Activated T-cell treated with anti-CD3 and anti-CD28 coated beads, Interleukin-2, amount 50 U/mL, for 72 hours (primary cell): ENCODE measurements at regions not wholly inside any gene's neighbourhood (a gene's known extent, or its start where the extent isn't known, plus 50 kb on each side); places are given as distances from the start of the nearest gene placed in this dataset.

Source experiments
- ATAC-seq, 2 donors: fragments of 150-1000 bp; cut with Tn5 transposase; replicated peaks in 1 of 2; 2 replicates each; pipeline ENCODE4 v1.10.0; 2021; ENCODE audit warnings: moderate library complexity in 2 of 2, mild to moderate bottlenecking in 1 of 2
- DNase-seq, 2 donors: peaks; one replicate each; pipeline ENCODE4 v3.0.0; 2021 to 2022; ENCODE audit warnings: mixed read lengths in 1 of 2
- H3K27ac Mint-ChIP-seq: one replicate; pipeline ENCODE4 v1.8.0; 2022; ENCODE audit warnings: mild to moderate bottlenecking, moderate library complexity, mixed read lengths
- H3K27me3 Mint-ChIP-seq: one replicate; pipeline ENCODE4 v1.8.0; 2022; ENCODE audit warnings: low read depth, mixed read lengths
- H3K36me3 Mint-ChIP-seq, 2 donors: one replicate each; pipeline ENCODE4 v1.8.0; 2022; ENCODE audit warnings: mixed read lengths in 2 of 2, mild to moderate bottlenecking in 1 of 2; ENCODE audit not compliant: insufficient read depth in 2 of 2
- H3K4me1 Mint-ChIP-seq: one replicate; pipeline ENCODE4 v1.8.0; 2022; ENCODE audit warnings: low read depth, mixed read lengths
- H3K4me3 Mint-ChIP-seq, 2 donors: one replicate each; pipeline ENCODE4 v1.8.0; 2022; ENCODE audit warnings: mild to moderate bottlenecking in 2 of 2, mixed read lengths in 2 of 2, moderate library complexity in 2 of 2
- H3K9me3 Mint-ChIP-seq, 2 donors: one replicate each; pipeline ENCODE4 v1.8.0; 2022; ENCODE audit warnings: mixed read lengths in 2 of 2

DNA sequence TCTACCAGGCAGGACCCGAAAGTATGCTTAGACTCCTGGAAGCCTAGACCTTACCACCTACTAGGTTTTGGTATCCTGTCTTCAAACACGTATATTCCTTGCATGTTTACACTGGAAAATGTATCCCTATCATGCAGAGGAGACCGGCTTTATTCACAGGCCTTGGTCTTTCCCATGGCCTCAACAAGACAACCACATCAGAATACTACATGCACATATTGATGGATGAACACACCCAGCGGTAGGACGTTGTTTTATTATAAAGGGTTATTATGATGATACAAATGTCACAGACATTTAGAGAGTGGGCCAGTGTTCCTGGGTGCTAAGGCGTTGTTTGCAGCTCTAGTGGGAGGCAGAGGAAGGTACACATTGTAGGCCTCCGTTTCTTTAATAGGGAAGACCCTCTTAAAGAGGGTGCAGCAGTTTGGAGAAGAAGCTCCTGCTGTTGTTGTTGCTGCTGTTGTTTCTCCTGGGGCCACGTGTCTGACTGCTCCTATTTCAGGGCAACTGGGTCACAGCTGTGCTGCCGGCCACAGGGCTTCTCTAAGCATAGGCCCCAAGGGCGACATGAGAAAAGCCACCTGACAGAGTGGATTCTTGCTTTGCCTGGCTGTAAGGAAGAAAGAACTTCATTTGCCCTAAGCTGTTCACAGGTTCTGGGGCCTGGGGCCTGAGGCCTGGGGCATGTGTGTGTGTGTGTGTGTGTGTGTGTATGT, 98.3 kb upstream of the SASH1 start:
- H3K4me3 Mint-ChIP-seq = no peak overlapping the region
- H3K27ac Mint-ChIP-seq = no peak overlapping the region
- no peak for DNase-seq
- H3K9me3 Mint-ChIP-seq = no peaks in the 10 kb centered on the region
- no peak for ATAC-seq
- peaks cover 46% of the 10 kb centered on the region for H3K27me3 Mint-ChIP-seq
- H3K36me3 Mint-ChIP-seq = no peaks in the 10 kb centered on the region
- no peaks in the 10 kb centered on the region for H3K4me1 Mint-ChIP-seq

DNA sequence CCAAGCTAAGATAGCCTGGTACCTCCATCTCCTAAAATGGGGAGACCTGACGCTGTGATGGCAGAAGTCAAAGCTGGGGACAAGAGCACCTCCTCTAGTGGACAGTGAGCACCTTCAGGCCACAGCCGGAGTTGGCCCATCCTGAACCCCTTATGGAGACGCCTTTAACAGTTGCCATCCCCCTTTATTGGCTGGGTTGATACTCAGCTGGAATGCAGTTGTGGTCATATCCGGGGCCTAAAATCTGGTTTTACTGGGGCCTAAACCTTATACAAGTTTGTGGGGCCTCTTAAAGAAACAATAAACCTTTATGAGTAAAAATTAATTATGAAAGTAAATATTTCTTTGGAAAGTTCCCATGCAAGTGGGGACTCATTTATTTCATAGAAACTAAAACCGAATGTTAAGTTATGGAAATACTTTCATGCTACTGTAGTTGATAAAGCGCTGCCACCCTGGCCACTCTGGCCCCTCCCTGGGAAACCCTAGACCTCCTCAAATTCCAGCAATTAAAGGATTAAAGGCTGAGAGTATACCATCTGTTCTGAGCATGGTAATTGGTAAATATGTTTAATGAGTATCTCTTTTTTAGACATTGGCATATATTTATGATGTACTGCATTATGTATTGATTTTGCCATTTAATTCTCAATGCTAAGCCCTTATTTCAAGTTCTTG, 95.1 kb upstream of the SASH1 start:
- no peak overlapping the region for H3K27ac Mint-ChIP-seq
- no peaks in the 10 kb centered on the region for H3K9me3 Mint-ChIP-seq
- DNase-seq (no peak), ATAC-seq (no peak)
- H3K4me3 Mint-ChIP-seq = no peak overlapping the region
- H3K36me3 Mint-ChIP-seq = no peaks in the 10 kb centered on the region
- H3K27me3 Mint-ChIP-seq = peaks cover 34% of the 10 kb centered on the region
- no peaks in the 10 kb centered on the region for H3K4me1 Mint-ChIP-seq

DNA sequence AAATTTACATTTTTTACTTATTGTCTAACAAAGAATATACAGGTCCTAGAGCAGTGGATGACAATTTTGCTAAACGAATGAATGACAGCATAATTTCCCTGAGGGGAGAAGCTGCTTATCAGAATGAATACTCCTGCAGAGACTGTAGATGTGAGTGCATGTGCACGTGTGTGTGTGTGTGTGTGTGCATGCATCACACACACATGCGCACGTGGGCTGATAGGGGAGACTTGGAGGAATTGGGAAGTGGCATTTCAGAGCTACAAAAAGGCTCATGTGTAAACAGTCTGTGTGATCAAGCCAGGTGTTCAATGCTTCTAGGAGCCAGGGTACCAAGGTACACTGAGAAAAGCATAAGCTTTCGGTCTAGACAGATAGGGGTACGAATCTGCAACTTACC, 93.5 kb upstream of the SASH1 start:
- Mint-ChIP-seq H3K4me1 (no peaks in the 10 kb centered on the region), H3K27me3 (peaks cover 34% of the 10 kb centered on the region), H3K36me3 (no peaks in the 10 kb centered on the region), H3K4me3 (no peak overlapping the region), H3K9me3 (no peaks in the 10 kb centered on the region), H3K27ac (no peak overlapping the region)
- DNase-seq (no peak), ATAC-seq (no peak)

DNA sequence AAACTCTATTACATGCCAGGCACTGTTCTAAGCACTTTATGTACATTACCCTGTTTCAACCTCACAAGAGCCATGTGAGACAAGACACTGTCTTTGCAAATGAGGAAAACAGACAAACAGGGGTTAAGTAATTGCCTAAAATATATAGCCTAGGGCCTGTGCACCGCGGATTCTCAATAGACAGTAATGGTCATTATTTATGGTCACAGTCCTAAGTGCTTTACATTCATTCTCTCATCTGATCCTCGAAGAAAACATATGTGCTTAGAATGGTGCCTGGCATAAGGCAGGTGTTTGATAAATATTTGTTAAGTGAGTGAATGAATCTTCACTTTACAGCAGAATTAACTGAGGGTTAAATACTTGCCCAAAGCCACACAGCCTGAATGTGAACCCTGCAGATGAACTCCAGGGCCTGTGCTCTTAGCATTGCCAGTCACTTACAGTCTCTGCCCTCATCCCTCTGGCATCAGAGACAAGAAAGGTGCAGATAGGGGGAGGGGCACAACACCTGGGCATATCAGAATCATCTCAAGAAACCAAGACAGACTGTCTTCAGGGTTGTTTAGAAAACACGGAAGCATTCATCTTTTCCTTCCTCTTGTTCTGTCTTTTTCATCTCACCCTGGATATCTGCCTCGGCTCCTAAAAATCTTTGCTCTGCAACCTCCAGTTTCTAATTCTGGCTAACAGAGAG, 92.8 kb upstream of the SASH1 start:
- DNase-seq (no peak), ATAC-seq (no peak)
- Mint-ChIP-seq H3K4me1 (no peaks in the 10 kb centered on the region), H3K4me3 (no peak overlapping the region), H3K36me3 (no peaks in the 10 kb centered on the region), H3K9me3 (no peaks in the 10 kb centered on the region), H3K27me3 (peaks cover 34% of the 10 kb centered on the region), H3K27ac (no peak overlapping the region)

DNA sequence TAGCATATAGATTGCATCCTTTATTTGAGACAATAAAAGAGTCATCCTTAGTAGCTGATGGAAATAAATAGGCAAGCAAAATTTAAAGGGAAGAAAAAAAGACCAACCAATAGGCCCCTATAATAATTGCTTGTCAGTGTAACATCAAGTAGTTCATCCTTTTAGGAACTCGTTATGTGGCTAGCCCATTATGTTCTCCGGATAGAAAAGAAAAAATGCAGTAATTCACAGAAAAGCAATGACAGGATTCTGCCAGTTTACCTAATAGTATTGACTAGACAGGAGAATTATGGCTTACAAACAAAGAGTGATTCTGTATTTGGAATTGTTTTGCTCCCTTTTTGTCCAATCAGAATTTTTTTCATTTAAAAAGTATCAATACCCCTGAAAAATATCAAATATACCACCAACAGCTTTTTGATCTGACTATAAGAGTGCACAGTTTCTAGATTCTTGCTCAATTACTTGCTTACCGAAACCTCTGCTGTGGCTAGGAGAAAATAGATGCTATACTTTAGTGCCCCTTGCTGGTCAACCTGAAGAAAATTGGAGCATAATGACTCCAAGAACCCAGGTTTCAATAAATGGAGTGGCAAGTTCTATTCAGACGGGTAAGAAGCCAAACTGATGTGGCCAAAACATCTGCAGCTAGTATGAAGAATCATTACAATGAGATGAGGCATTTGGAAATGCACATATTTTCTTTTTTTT, 91.5 kb upstream of the SASH1 start:
- H3K4me1 Mint-ChIP-seq = no peaks in the 10 kb centered on the region
- DNase-seq (peak in 1 of 2 donors; percentile 1), ATAC-seq (no peak)
- no peaks in the 10 kb centered on the region for H3K9me3 Mint-ChIP-seq
- H3K36me3 Mint-ChIP-seq = no peaks in the 10 kb centered on the region
- H3K4me3 Mint-ChIP-seq = no peak overlapping the region
- H3K27ac Mint-ChIP-seq = no peak overlapping the region
- peaks cover 25% of the 10 kb centered on the region for H3K27me3 Mint-ChIP-seq

DNA sequence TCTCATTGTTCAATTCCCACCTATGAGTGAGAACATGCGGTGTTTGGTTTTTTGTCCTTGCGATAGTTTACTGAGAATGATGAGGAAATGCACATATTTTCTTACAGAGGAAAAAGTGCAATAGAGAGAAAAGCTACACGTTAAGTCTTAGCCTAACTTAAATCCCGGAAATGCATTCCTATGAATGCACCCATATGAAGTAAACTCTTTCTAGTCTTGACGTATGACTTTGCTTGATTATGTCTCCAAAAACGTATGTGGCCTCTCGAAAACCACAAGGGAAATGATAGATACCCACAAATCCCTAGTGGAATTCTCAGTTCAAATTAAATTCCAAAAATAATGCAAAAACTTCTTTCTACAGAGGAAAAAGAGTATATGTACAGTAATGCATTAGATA, 90.7 kb upstream of the SASH1 start:
- ATAC-seq (no peak), DNase-seq (no peak)
- no peaks in the 10 kb centered on the region for H3K4me1 Mint-ChIP-seq
- H3K9me3 Mint-ChIP-seq = no peaks in the 10 kb centered on the region
- H3K4me3 Mint-ChIP-seq = no peak overlapping the region
- peaks cover 17% of the 10 kb centered on the region for H3K27me3 Mint-ChIP-seq
- no peaks in the 10 kb centered on the region for H3K36me3 Mint-ChIP-seq
- H3K27ac Mint-ChIP-seq = no peak overlapping the region

DNA sequence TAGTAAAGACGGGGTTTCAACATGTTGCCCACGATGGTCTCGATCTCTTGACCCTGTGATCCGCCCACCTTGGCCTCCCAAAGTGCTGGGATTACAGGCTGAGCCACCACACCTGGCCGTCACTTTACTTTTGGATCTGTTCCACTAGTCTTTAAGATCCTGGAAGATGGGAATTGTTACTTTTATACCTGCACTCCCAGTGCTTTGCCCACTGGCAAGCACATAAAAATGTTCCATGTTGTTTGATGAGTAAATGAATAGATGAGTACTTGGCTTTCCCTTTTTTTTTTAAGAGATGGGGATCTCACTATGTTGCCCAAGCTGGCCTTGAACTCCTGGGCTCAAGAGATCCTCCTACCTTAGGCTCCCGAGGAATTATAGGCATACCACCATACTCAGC, 84.8 kb upstream of the SASH1 start:
- no peaks in the 10 kb centered on the region for H3K9me3 Mint-ChIP-seq
- ATAC-seq (no peak), DNase-seq (no peak)
- no peaks in the 10 kb centered on the region for H3K36me3 Mint-ChIP-seq
- H3K27me3 Mint-ChIP-seq = peaks cover 18% of the 10 kb centered on the region
- H3K4me3 Mint-ChIP-seq = no peak overlapping the region
- no peaks in the 10 kb centered on the region for H3K4me1 Mint-ChIP-seq
- no peak overlapping the region for H3K27ac Mint-ChIP-seq

DNA sequence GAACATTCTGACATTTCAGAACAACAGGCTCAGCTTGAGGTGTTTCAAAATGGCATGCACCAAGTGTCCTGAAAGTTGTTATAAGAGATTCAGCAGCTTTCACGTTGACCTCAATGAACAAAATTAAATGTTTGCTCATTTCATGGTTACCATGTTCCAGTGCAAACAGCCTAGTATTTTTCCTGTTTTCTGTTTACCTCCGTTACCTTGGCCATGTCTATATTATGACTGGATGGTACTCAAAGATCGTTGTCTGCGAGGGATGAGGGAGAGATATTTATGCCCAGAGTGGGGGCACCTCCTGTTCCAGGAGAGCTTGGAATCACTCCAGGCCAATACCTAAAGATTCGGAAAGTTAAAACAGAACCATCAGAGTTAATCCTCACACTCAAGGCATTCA, 83.8 kb upstream of the SASH1 start:
- Mint-ChIP-seq H3K27me3 (peaks cover 21% of the 10 kb centered on the region), H3K27ac (no peak overlapping the region), H3K4me1 (no peaks in the 10 kb centered on the region), H3K4me3 (no peak overlapping the region), H3K9me3 (no peaks in the 10 kb centered on the region), H3K36me3 (no peaks in the 10 kb centered on the region)
- no peak for ATAC-seq
- DNase-seq = no peak

DNA sequence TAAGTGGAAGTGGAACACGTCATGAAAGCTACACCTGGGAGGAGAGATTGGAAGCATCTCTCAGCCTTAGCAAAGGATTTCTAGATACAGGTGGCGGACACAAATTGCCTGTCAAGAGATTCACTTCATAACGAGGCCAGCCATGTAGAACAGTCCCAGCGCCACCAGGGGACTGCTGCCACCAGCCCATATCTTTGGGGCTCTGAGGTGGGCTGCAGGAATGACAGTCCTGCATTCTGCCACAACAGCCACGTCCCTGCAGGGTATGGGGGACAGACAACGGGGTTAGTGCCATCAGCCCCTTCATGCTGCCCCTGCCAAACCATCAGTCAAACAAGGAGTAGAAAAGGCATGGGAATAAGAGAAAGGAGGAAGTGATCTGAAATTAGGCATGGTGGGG, 81.2 kb upstream of the SASH1 start:
- ATAC-seq (no peak), DNase-seq (no peak)
- Mint-ChIP-seq H3K4me1 (no peaks in the 10 kb centered on the region), H3K4me3 (no peak overlapping the region), H3K36me3 (no peaks in the 10 kb centered on the region), H3K27me3 (peaks cover 21% of the 10 kb centered on the region), H3K27ac (no peak overlapping the region), H3K9me3 (no peaks in the 10 kb centered on the region)

DNA sequence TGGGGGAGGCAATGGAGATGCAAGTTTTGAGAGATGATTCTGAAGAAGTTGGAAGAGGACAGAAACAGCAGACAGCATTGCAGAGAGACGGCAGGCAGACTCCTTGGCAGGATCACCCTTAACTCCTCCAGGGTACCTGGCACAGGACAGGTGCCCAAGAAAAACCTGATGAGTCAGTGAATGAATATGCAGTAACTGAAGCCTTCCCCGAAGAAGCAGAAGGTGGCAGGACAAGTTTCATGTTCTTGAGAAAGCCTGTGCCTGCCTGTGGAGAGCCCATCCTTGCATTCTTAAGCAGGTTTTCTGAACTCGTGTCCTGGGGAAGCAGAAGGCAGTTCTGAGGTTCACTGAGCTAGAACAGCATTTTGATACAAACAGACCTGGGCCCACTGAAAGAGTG, 79.6 kb upstream of the SASH1 start:
- H3K27ac Mint-ChIP-seq = no peak overlapping the region
- no peak for DNase-seq
- H3K4me3 Mint-ChIP-seq = no peak overlapping the region
- no peak for ATAC-seq
- H3K9me3 Mint-ChIP-seq = no peaks in the 10 kb centered on the region
- H3K36me3 Mint-ChIP-seq = no peaks in the 10 kb centered on the region
- no peaks in the 10 kb centered on the region for H3K4me1 Mint-ChIP-seq
- peaks cover 21% of the 10 kb centered on the region for H3K27me3 Mint-ChIP-seq

DNA sequence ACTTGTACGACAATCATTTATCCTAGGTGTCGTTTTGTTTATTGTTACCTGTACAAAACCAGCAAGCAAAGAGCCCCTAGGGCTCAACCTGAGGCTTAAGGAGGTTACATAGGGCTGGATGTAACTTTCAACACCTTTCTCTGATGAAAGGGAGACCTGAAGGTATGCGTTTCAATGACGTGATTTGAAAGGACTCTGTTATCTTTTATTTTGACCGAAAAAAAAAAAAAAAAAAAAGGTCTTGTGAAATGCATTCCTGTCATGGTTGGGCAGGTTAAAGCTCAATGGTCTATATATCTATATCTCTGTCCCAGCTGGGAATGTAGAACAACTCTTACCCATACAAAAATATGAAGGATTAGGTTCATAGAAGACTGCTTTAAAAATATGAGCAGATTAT, 78.7 kb upstream of the SASH1 start:
- no peaks in the 10 kb centered on the region for H3K36me3 Mint-ChIP-seq
- no peak for DNase-seq
- H3K4me3 Mint-ChIP-seq = no peak overlapping the region
- ATAC-seq = no peak
- no peaks in the 10 kb centered on the region for H3K9me3 Mint-ChIP-seq
- peaks cover 21% of the 10 kb centered on the region for H3K27me3 Mint-ChIP-seq
- no peak overlapping the region for H3K27ac Mint-ChIP-seq
- H3K4me1 Mint-ChIP-seq = no peaks in the 10 kb centered on the region

DNA sequence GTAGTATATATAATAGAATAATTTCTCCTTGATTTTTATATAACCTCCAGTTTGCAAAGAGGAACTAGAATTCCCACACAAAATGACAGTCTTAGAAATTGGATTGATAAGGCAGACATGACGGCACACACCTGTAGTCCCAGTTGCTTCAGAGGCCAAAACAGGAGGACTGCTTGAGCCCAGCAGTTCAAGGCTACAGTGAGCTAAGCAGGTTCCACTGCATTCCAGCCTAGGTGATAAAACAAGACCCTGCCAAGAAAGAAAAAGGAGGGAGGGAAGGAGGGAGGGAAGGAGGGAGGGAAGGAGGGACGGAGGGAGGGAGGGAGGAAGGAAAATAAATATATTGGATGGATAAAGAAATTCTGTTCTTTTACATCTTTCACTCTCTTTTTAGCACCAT, 77.6 kb upstream of the SASH1 start:
- Mint-ChIP-seq H3K4me3 (no peak overlapping the region), H3K9me3 (no peaks in the 10 kb centered on the region), H3K36me3 (no peaks in the 10 kb centered on the region), H3K27me3 (peaks cover 21% of the 10 kb centered on the region), H3K4me1 (no peaks in the 10 kb centered on the region), H3K27ac (no peak overlapping the region)
- DNase-seq (no peak), ATAC-seq (no peak)

DNA sequence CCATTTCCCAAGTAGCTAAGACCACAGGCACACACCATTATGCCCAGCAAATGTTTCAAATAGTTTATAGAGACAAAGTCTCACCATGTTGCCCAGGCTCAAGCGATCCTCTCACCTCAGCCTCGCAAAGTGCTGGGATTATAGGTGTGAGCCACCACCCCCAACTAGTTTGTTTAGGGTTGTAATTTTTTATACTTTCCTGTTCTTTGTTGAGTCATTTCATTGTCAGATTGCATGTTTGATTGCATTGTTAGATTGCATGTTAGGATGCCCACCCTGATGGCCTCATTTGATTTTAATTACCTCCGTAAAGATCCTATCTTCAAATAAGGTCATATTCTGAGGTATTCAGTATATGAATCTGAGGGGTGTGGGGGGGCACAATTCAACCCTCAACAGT, 73.3 kb upstream of the SASH1 start:
- ATAC-seq = no peak
- Mint-ChIP-seq H3K4me3 (no peak overlapping the region), H3K36me3 (no peaks in the 10 kb centered on the region), H3K27ac (no peak overlapping the region), H3K27me3 (peaks cover 9% of the 10 kb centered on the region), H3K9me3 (no peaks in the 10 kb centered on the region), H3K4me1 (no peaks in the 10 kb centered on the region)
- DNase-seq = no peak
